ENCODE measurements at regions not wholly inside any gene's neighbourhood (a gene's known extent, or its start where the extent isn't known, plus 50 kb on each side); places are given as distances from the start of the nearest gene placed in this dataset.

DNA sequence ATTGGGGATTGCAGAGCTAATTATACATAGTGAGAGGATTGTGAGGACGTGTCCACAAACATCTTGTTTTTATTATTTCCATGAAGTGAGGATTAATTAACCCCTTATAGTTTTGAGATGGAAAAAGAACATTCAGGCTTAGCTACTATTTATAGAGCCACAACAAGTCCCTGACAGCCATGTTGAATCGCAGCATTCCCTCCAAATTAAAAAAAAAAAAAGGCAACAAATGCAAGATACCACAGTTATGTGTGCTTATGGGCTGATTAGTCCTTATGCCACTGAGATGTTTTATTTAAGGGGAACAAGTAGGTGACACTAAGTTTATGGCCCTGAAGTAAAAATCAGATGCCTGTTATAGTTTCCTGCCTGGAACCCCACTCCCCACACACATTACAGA lies 350.3 kb downstream of the GPAM start:
- no peak overlapping the region for H3K27ac Mint-ChIP-seq
- intact Hi-C loops (cut with micrococcal nuclease): no loop called here
- no peaks in the 10 kb centered on the region for H3K9me3 Mint-ChIP-seq
- no peak overlapping the region for H3K4me3 Mint-ChIP-seq
- no peaks in the 10 kb centered on the region for H3K27me3 Mint-ChIP-seq
- no peaks in the 10 kb centered on the region for H3K36me3 Mint-ChIP-seq (ENCODE audit: low read depth)
- no peaks in the 10 kb centered on the region for H3K4me1 Mint-ChIP-seq (ENCODE audit: low read depth)

DNA sequence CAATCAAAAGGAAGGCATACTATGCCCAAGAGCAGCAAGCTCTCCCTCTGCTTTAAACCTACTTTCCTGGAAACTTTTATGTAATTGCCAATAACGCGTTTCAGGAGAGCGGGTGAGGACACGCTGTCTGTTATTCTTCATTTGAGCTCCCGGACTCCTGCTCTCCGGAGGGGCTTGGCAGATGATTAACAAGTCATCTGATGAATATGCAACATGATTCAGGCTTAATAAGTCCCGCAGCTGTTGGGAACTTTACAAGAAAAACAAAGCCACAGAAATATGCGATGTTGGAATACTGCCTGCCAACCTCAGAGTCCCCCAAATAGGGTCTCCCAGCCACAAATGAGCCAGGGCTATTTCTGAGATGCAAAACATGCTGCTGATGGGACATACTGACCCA lies 348.0 kb downstream of the GPAM start:
- no peak overlapping the region for H3K27ac Mint-ChIP-seq
- no peaks in the 10 kb centered on the region for H3K9me3 Mint-ChIP-seq
- no peaks in the 10 kb centered on the region for H3K36me3 Mint-ChIP-seq (ENCODE audit: low read depth)

DNA sequence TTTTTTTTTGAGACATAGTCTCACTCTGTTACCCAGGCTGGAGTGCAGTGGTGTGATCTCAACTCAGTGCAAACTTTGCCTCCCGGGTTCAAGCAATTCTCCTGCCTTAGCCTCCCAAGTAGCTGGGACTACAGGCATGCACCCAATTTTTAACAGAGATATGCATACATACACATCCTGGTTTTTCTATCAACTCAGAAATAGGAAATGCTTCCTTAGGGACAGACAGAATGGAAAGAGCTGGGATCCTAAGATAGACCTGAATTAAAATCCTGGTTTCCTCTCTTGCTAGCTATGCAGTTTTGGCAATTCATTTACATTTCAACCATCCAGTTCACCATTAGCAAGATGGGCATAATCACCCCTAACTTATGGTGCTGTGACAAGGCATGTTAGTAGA lies 347.5 kb downstream of the GPAM start:
- H3K27me3 Mint-ChIP-seq: no peaks in the 10 kb centered on the region
- no peak overlapping the region for H3K4me3 Mint-ChIP-seq
- no peaks in the 10 kb centered on the region for H3K4me1 Mint-ChIP-seq (ENCODE audit: low read depth)
- intact Hi-C loops (cut with micrococcal nuclease): no loop called here
- H3K27ac Mint-ChIP-seq: no peak overlapping the region
- H3K9me3 Mint-ChIP-seq: no peaks in the 10 kb centered on the region
- no peaks in the 10 kb centered on the region for H3K36me3 Mint-ChIP-seq (ENCODE audit: low read depth)

More for the DNA sequence above, 348.0 kb downstream of the GPAM start:
- Mint-ChIP-seq H3K4me3 (no peak overlapping the region), H3K27me3 (no peaks in the 10 kb centered on the region), H3K4me1 (ENCODE audit: low read depth) (no peaks in the 10 kb centered on the region)
- intact Hi-C loops (cut with micrococcal nuclease): no loop called here

DNA sequence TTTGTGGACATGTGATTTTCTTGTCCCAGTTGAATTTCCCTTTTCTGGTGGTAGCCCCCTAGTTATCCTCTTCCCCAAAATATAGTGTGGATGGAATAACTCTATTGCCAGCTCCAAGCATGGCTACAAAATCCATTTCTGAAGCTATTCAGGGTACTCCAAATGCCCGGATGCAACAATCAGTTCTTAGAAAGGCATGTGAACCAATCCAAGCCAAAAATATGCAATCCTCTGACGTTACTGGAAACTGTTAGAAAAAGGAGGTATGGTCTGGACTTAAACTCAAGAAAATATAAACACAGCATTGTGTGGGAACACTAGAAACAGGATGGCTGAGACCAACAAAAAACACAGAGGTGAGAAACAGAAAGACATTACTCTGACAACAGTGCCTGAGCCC lies 347.0 kb downstream of the GPAM start:
- Mint-ChIP-seq H3K27ac (no peak overlapping the region), H3K9me3 (no peaks in the 10 kb centered on the region), H3K4me1 (ENCODE audit: low read depth) (no peaks in the 10 kb centered on the region), H3K4me3 (no peak overlapping the region), H3K27me3 (no peaks in the 10 kb centered on the region), H3K36me3 (ENCODE audit: low read depth) (no peaks in the 10 kb centered on the region)
- intact Hi-C loops (cut with micrococcal nuclease): no loop called here

DNA sequence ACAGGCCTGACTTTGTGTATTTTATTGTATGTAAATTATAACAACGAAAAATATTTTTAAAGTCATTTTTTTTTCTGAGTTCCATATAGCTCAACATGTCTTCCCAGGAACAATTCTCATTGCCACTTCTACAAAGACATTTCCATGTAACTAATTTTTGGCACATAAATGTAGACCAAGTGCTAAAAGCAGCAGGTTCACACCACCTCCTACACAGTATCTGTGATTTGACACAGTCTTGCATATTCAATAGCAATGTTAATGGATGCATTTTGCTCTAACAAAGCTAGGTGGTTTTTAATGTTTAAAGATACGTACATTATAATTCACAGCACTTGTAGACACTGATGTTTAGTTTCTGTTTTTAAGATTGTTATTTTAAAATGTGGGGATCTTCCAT lies 346.5 kb downstream of the GPAM start:
- H3K27me3 Mint-ChIP-seq: no peaks in the 10 kb centered on the region
- no peaks in the 10 kb centered on the region for H3K4me1 Mint-ChIP-seq (ENCODE audit: low read depth)
- H3K4me3 Mint-ChIP-seq: no peak overlapping the region
- intact Hi-C loops (cut with micrococcal nuclease): no loop called here
- no peak overlapping the region for H3K27ac Mint-ChIP-seq
- H3K36me3 Mint-ChIP-seq (ENCODE audit: low read depth): no peaks in the 10 kb centered on the region
- H3K9me3 Mint-ChIP-seq: no peaks in the 10 kb centered on the region

DNA sequence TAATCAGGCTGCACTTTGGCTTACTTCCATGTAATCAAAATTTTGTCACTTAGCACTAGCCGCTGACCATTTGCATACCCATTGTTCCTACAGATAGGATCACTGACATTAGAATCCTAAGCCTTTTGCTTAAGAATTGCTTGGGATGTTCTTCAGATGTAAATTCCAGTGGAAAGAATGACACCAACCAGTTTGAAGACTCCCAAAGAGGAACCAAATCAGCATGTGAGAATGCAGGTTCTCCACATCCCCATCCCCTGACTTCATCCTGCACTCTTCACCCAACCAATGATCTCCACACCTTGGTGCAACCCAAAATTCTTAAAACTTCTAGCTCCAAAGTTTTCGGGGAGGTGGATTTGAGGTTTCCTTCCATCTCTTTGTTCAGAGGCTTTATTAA lies 345.6 kb downstream of the GPAM start:
- Mint-ChIP-seq H3K27ac (no peak overlapping the region), H3K4me1 (ENCODE audit: low read depth) (no peaks in the 10 kb centered on the region), H3K27me3 (no peaks in the 10 kb centered on the region), H3K9me3 (no peaks in the 10 kb centered on the region), H3K4me3 (no peak overlapping the region), H3K36me3 (ENCODE audit: low read depth) (no peaks in the 10 kb centered on the region)
- intact Hi-C loops (cut with micrococcal nuclease): no loop called here

DNA sequence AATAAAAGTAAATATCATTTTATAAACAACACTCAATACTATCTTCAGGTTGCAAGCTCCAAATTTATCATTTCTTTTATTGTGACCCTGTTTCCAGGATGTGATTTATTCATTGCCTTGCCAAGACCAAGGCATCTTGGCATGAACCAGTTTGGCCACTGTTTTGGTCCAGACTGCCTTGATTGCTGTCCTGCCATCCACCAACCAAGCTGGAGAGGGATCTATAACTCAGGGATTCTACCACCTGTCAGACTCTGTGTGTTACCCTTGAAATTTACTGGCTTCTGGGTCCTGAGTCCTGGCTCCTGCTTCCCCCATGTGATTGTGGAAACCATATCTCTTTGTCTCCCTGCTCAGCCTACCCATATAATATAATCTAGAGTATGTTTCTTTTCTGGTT lies 343.0 kb downstream of the GPAM start:
- Mint-ChIP-seq H3K4me1 (ENCODE audit: low read depth) (no peaks in the 10 kb centered on the region), H3K36me3 (ENCODE audit: low read depth) (no peaks in the 10 kb centered on the region), H3K27ac (no peak overlapping the region), H3K4me3 (no peak overlapping the region), H3K27me3 (no peaks in the 10 kb centered on the region), H3K9me3 (peaks cover 4% of the 10 kb centered on the region)
- intact Hi-C loops (cut with micrococcal nuclease): no loop called here

DNA sequence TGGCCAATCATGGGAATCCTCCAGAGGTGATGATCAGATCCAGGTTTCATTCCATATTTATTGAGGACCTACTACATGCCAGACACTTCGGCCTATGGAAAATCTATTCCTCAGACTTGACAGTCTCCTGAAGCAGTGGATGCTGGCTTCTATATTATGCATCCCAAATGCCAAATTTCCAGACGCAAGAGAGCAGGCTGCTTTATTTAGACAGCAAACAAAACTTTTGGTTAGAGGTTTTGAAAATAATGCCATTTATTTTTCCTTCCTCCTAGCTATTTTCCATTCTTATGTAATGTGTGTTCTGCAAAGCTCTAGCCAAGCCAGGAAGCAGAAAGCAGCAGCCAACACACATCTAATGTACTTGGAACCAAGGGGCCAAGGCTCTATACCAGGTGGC lies 330.8 kb downstream of the GPAM start:
- no peaks in the 10 kb centered on the region for H3K27me3 Mint-ChIP-seq
- no peak overlapping the region for H3K4me3 Mint-ChIP-seq
- intact Hi-C loops (cut with micrococcal nuclease): no loop called here
- H3K4me1 Mint-ChIP-seq (ENCODE audit: low read depth): no peaks in the 10 kb centered on the region
- peaks cover 6% of the 10 kb centered on the region for H3K9me3 Mint-ChIP-seq
- H3K27ac Mint-ChIP-seq: no peak overlapping the region
- no peaks in the 10 kb centered on the region for H3K36me3 Mint-ChIP-seq (ENCODE audit: low read depth)

DNA sequence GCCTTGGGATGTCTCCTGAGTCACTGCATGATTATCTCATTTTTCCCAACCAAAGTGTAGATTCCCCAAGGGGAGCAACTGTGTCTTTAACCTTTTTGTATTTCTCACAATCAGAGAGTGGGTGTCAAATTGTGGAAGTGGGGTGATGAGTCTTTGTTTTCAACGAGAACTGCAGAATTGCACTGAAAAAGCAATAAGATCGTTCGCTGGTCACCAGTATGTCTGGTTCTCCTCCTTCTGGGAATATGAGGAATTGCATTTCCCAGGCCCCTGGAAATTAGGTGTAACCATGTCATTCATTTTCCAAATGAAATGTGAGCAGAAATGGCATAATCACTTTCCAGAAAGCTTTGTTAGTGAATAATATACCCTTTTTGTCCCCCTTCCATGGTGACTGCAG lies 326.9 kb downstream of the GPAM start:
- Mint-ChIP-seq H3K36me3 (ENCODE audit: low read depth) (no peaks in the 10 kb centered on the region), H3K27ac (no peak overlapping the region), H3K9me3 (peaks cover 8% of the 10 kb centered on the region), H3K4me1 (ENCODE audit: low read depth) (no peaks in the 10 kb centered on the region), H3K4me3 (no peak overlapping the region), H3K27me3 (no peaks in the 10 kb centered on the region)
- intact Hi-C loops (cut with micrococcal nuclease): no loop called here

DNA sequence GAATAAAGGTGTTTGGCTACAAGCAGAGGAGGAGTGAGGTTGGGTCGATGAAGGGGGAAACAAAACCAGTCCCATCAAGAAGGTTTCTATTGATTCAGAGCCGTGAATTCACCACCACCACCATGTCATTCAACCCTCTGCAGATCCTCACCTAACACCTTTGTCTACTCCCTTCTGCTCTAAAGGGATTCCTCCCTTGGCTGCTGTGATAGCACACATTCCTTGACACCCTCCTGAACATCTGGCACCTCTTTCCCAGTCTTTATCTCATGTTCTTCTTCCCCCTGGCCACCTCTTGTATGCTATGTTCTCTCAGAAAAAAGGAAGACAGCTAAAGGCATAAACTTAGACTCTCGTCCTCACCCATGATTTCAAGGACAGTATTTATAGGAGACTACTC lies 318.0 kb downstream of the GPAM start:
- Mint-ChIP-seq H3K27me3 (no peaks in the 10 kb centered on the region), H3K4me3 (no peak overlapping the region), H3K36me3 (ENCODE audit: low read depth) (no peaks in the 10 kb centered on the region), H3K4me1 (ENCODE audit: low read depth) (no peaks in the 10 kb centered on the region), H3K9me3 (peaks cover 29% of the 10 kb centered on the region), H3K27ac (no peak overlapping the region)
- intact Hi-C loops (cut with micrococcal nuclease): no loop called here

DNA sequence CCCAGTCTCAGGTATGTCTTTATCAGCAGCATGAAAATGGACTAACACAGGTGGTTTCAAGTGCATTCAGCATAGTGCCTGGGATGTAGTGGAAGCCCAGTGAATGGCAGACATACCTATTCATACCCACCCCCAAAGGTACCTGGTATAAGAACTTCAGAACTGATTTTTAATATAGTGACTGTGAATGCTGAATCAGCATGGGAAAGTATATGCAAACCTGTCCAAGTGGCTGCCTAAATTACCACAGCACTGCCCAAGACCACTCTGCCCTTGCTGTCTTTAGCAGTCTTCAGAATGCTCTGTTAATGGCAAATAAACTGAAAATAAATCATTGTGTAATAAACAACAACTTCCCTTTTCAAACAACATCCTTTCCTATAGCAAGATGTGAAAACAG lies 312.1 kb downstream of the GPAM start:
- Mint-ChIP-seq H3K4me1 (ENCODE audit: low read depth) (no peaks in the 10 kb centered on the region), H3K27me3 (no peaks in the 10 kb centered on the region), H3K27ac (no peak overlapping the region), H3K9me3 (peaks cover 40% of the 10 kb centered on the region), H3K4me3 (no peak overlapping the region), H3K36me3 (ENCODE audit: low read depth) (no peaks in the 10 kb centered on the region)
- intact Hi-C loops (cut with micrococcal nuclease): no loop called here

DNA sequence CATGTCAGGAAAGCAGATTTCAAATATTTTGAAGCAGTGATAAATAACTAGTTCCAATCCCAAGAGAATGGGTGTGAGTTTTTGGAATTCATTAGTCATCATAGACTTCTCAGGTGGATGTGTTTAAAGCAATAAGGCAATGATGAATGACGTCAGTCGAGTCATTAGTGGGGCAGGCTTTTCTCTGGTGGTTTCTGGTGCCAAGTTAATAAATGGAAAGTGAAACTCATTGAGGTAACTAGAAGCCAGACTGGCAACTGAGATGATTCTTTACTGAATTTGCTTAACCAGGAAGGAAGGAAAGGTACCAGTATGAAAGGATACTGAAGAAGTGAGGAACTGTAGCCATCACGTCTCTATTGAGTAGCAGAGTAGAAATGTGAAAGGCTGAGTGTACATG lies 311.0 kb downstream of the GPAM start:
- H3K27ac Mint-ChIP-seq: no peak overlapping the region
- no peaks in the 10 kb centered on the region for H3K27me3 Mint-ChIP-seq
- intact Hi-C loops (cut with micrococcal nuclease): no loop called here
- H3K9me3 Mint-ChIP-seq: peaks cover 34% of the 10 kb centered on the region
- no peaks in the 10 kb centered on the region for H3K4me1 Mint-ChIP-seq (ENCODE audit: low read depth)
- no peaks in the 10 kb centered on the region for H3K36me3 Mint-ChIP-seq (ENCODE audit: low read depth)
- no peak overlapping the region for H3K4me3 Mint-ChIP-seq

DNA sequence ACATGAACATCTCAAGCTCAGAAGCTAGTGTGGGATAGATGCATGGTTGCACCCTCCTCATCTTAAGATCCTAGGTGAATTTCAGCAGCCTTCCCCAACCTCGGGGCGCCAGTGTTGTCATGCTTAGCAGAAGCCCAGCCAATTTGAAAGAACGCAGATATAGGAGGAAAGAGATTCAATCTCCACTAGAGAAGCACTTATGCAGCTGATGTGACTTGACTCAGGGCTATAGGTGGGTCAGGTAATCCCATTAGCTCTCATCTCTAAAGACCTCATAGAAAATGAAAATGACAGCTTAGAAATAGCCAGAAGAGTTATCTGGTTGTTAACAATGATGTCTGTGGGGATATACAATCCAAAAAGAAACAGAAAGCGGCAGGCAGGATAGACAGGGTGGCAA lies 310.5 kb downstream of the GPAM start:
- H3K9me3 Mint-ChIP-seq: peaks cover 31% of the 10 kb centered on the region
- H3K4me1 Mint-ChIP-seq (ENCODE audit: low read depth): no peaks in the 10 kb centered on the region
- no peaks in the 10 kb centered on the region for H3K36me3 Mint-ChIP-seq (ENCODE audit: low read depth)
- no peak overlapping the region for H3K4me3 Mint-ChIP-seq
- H3K27ac Mint-ChIP-seq: no peak overlapping the region
- H3K27me3 Mint-ChIP-seq: no peaks in the 10 kb centered on the region
- intact Hi-C loops (cut with micrococcal nuclease): no loop called here

DNA sequence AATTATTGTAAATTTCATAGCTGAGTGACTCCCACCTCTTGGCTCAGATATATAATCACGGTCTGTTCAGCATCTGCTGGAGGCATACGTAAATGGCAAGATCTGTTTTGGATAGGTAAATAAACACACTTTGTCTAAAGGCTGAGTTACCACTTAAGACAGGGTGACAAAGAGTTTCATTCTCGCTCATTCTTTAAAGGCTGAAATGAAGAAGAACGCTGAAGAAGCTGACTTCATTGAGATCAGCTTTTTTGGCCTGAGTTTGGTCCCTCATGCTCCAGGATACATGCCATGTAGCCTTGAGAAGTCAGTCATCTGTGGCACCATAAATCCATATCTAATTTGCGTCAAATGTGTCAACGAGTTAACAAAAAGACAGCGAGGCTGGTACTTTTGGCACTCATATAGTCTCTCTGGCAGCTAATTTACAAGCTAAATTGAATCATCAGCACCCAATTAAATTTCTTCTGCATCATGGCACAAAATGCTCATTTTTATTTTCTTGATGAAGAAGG lies 309.9 kb downstream of the GPAM start:
- Mint-ChIP-seq H3K4me1 (ENCODE audit: low read depth) (no peaks in the 10 kb centered on the region), H3K27ac (no peak overlapping the region), H3K36me3 (ENCODE audit: low read depth) (no peaks in the 10 kb centered on the region), H3K9me3 (peaks cover 29% of the 10 kb centered on the region), H3K4me3 (no peak overlapping the region), H3K27me3 (no peaks in the 10 kb centered on the region)
- intact Hi-C loops (cut with micrococcal nuclease): no loop called here

DNA sequence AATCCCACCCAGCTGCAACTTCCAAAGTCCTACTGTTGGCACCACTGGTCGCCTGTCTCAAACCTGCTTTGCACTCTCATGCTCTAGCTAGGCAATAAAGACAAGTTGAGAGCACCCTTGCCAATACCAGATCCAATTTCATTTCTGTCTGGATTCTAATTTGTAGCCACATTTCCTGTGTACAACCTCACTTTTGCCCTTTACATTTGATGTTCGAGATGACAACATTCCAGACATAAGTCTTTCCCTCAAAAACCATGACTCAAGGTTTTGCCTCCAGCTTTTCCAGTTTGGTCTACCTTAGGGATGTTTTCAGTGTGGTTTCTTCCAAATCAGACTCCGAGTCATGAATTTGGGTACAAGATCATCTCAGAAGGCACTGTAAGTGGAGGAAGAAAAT lies 309.0 kb downstream of the GPAM start:
- Mint-ChIP-seq H3K9me3 (peaks cover 20% of the 10 kb centered on the region), H3K4me3 (no peak overlapping the region), H3K4me1 (ENCODE audit: low read depth) (no peaks in the 10 kb centered on the region), H3K27me3 (no peaks in the 10 kb centered on the region), H3K27ac (no peak overlapping the region), H3K36me3 (ENCODE audit: low read depth) (no peaks in the 10 kb centered on the region)
- intact Hi-C loops (cut with micrococcal nuclease): no loop called here
